IPS-NIHi11 (cell line): ENCODE measurements at regions not wholly inside any gene's neighbourhood (a gene's known extent, or its start where the extent isn't known, plus 50 kb on each side); places are given as distances from the start of the nearest gene placed in this dataset.
"Not testable (repeated sequence)": the region's sequence is repeated elsewhere in the genome, so short reads cannot be mapped to it uniquely, and the experiment has no call there.

Source experiments
- DNase-seq: peaks from one replicate; pipeline ENCODE4 v3.0.0; 2012; ENCODE audit warnings: mixed read lengths, low spot score

GRCh38 chr16:16448423-16448822 is 69.5 kb downstream of the NPIPA7 start:
- not testable (repeated sequence) for DNase-seq

GRCh38 chr16:16449712-16450237 is 70.8 kb downstream of the NPIPA7 start:
- DNase-seq: not testable (repeated sequence)

- DNase-seq: not testable (repeated sequence)
These were observed 72.9 kb downstream of the NPIPA7 start for GRCh38 chr16:16451721-16452410.

- DNase-seq: not testable (repeated sequence)
These were observed 79.6 kb downstream of the NPIPA7 start for GRCh38 chr16:16458579-16458978.

- DNase-seq: not testable (repeated sequence)
These were observed 84.9 kb downstream of the NPIPA7 start for GRCh38 chr16:16463792-16464191.

- not testable (repeated sequence) for DNase-seq
These were observed 110.0 kb downstream of the NPIPA7 start for GRCh38 chr16:16488919-16489318.

- not testable (repeated sequence) for DNase-seq
These were observed 110.5 kb downstream of the NPIPA7 start for GRCh38 chr16:16489466-16489865.

GRCh38 chr16:16494114-16494513 is 115.2 kb downstream of the NPIPA7 start:
- not testable (repeated sequence) for DNase-seq

- not testable (repeated sequence) for DNase-seq
These were observed 116.1 kb downstream of the NPIPA7 start for GRCh38 chr16:16494998-16495397.

GRCh38 chr16:16499875-16500274 is 120.9 kb downstream of the NPIPA7 start:
- DNase-seq: not testable (repeated sequence)

- not testable (repeated sequence) for DNase-seq
These were observed 128.1 kb downstream of the NPIPA7 start for GRCh38 chr16:16507041-16507440.

GRCh38 chr16:16508344-16508743 is 129.4 kb downstream of the NPIPA7 start:
- DNase-seq: not testable (repeated sequence)

GRCh38 chr16:16519395-16519794 is 140.5 kb downstream of the NPIPA7 start:
- not testable (repeated sequence) for DNase-seq

GRCh38 chr16:16521239-16522002 is 142.5 kb downstream of the NPIPA7 start:
- DNase-seq: not testable (repeated sequence)

- not testable (repeated sequence) for DNase-seq
These were observed 148.1 kb downstream of the NPIPA7 start for GRCh38 chr16:16526998-16527397.

- DNase-seq: not testable (repeated sequence)
These were observed 151.8 kb downstream of the NPIPA7 start for GRCh38 chr16:16530744-16531143.

- DNase-seq: not testable (repeated sequence)
These were observed 156.6 kb downstream of the NPIPA7 start for GRCh38 chr16:16535565-16535964.

GRCh38 chr16:16536151-16536550 is 157.2 kb downstream of the NPIPA7 start:
- not testable (repeated sequence) for DNase-seq

- not testable (repeated sequence) for DNase-seq
These were observed 170.8 kb downstream of the NPIPA7 start for GRCh38 chr16:16549710-16550109.

- not testable (repeated sequence) for DNase-seq
These were observed 171.9 kb downstream of the NPIPA7 start for GRCh38 chr16:16550824-16551223.

GRCh38 chr16:16552819-16553340 is 173.9 kb downstream of the NPIPA7 start:
- DNase-seq: not testable (repeated sequence)

- DNase-seq: not testable (repeated sequence)
These were observed 180.3 kb downstream of the NPIPA7 start for GRCh38 chr16:16559179-16559740.
